DMS 273 (cell line): ENCODE measurements at regions not wholly inside any gene's neighbourhood (a gene's known extent, or its start where the extent isn't known, plus 50 kb on each side); places are given as distances from the start of the nearest gene placed in this dataset.
"Not testable (repeated sequence)": the region's sequence is repeated elsewhere in the genome, so short reads cannot be mapped to it uniquely, and the experiment has no call there.

Experiments
- DNase-seq: peaks from one replicate; lab custom pipeline; 2025; ENCODE audit not compliant: unreplicated experiment; lab: John Stamatoyannopoulos, UW

DNA sequence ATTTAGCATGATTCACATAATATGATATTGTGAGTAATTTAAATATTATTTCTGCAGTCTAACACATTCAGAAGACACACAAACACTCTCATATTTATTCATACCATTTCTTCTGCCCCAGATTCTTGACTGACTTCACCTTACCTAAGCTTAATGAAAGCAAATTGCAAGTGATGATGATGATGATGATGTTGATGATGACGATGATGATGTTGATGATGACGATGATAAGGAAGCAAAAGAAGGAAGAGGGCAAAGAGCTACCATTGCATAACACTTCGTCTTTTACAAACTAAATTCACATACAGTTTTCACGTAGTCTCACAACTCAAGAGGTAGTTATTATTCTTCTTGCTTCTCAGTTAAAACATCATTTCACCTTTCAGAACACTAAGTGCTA, 404.7 kb downstream of the NAF1 start:
- no peak for DNase-seq

DNA sequence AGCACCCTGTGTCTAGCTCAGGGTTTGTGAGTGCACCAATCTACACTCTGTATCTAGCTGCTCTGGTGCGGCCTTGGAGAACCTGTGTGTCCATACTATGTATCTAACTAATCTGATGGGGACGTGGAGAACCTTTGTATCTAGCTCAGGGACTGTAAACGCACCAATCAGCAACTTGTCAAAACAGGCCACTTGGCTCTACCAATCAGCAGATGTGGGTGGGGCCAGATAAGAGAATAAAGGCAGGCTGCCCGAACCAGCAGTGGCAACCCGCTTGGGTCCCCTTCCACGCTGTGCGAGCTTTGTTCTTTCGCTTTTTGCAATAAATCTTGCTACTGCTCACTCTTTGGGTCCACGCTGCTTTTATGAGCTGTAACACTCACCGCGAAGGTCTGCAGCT, 426.5 kb downstream of the NAF1 start:
- not testable (repeated sequence) for DNase-seq

DNA sequence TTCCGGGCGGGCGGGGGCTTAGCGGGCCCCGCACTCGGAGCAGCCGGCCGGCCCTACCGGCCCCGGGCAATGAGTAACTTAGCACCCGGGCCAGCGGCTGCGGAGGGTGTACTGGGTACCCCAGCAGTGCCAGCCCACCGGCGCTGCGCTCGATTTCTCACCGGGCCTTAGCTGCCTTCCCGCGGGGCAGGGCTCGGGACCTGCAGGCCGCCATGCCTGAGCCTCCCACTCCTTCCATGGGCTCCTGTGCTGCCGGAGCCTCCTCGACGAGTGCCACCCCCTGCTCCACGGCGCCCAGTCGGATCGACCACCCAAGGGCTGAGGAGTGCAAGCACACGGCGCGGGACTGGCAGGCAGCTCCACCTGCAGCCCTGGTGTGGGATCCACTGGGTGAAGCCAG, 427.1 kb downstream of the NAF1 start:
- not testable (repeated sequence) for DNase-seq

DNA sequence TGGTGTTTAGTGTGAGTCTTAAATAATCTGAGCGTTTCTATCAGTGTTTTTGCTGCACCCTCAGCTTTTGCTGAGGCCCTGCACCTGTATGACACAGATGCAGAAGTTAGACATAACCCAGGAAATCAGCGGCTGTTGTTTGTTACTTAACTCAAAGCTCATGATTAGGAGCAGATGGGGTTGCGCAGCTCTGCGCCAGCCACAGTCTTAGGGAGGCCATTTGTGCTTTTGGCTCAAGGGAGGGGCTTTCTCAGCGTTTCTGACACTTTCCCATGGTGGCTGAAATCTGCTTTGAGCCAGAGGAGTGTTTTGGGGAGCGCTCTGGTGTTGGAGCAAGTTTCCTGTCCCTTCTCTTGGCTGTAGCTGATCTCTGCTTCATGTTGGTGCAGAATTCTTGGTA, 433.8 kb downstream of the NAF1 start:
- peak; percentile 44 for DNase-seq

DNA sequence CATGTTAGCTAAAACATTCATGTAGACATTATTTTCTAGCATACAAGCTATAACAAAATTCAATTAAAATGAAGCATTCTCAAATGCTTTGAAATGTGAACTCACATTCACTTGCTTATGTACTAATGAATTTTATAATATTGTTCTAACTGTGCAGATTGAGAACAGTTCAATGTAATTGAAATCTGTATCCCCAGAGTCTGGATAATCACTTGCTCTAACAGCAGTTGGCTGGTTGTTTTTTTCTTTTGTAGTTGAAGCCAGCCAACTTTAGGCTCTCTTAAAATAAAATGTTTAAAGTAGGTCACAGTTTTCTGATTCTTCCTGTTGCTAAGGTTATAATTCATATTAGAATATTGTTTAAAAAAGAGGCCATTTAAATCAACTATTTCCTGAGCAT, 438.9 kb downstream of the NAF1 start:
- no peak for DNase-seq

DNA sequence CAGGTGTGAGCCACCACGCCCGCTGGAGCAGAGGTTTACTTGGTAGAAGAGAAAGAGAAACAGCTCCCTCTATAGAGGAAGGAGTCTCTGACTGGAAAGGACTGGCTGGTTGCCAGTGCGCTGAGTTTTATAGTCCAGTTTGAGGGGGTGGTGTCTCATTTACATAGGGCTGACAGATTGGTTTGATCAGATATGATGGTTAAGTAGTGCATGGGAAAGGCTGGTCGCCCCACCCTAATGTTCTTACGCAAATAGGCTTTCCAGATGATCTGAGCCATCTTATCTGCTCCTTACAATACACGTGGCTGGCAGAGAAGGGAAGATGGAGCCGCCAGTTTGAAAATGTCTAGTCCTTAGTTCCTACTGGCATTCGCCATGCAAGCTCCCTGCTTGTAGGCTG, 439.5 kb downstream of the NAF1 start:
- peak; percentile 63 for DNase-seq

DNA sequence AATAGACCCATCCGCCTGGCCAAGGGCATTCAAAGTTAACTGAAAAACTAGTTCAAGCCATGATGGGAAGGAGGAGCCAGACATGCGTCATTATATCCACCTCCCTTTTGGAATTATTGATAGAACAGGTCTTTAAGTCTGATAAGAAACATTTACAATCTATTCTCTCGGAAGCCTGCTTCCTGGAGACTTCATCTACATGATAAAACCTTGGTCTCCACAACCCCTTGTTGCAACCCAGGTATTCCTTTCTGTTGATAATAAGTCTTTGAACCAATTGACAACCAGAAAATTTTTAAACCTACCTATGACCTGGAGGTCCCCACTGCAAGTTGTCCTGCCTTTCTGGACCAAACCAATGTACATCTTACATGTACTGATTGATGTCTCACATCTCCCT, 451.3 kb downstream of the NAF1 start:
- no peak for DNase-seq

DNA sequence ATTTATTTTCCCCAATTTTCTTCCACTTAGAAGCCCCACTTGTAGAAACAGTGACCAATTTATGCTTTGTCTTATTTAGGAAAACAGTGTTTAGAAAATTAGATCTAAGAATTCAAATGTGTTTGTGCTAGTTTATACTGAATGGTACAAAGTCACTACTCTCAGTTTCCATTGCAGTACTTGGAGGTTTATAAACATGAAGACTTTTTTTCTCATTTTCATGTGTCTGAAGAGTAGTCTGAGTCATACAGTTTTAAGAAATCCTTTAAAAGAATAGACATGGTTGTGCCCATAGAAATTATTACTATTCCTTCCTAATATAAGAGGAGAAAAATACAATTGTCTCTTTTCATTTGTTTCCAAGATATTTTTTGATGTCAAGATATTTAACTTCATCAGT, 458.7 kb downstream of the NAF1 start:
- no peak for DNase-seq

DNA sequence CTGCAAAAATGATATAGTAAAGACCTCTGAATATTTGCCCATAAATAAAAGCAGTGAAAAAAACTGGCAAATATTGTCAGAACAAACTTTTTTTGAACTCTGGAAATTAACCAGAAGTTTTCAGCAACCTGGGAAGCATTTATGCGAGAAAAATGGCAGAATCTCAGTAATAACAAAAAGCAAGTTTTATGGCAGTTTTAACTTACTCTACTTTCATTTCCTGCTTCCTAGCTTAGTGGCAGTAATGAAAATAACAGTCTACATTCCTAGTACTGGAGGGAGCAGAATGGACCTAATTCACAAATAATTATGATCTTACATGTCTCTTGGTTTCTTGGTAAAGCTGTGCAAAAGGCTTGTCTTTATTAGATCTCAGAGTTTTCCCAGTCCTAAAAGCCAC, 460.1 kb downstream of the NAF1 start:
- DNase-seq = no peak

DNA sequence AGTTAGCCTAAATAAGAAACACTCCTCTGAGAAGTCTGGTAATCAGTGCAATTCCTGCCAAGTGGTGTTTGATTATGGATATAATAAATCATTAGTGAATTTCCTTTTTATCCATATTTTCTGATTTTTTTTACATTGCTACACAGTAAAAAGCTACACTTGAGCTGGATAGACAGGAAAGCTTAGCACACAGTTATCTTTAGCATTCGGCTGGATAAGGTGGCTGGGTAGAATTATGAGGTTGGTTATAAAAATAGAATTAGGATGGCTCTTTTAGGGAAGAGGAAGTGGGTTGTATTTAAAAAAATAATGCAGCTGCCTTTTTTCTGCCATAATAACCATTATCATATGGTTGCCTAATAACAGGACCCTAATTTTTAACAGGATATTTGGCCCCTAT, 460.6 kb downstream of the NAF1 start:
- DNase-seq = no peak

DNA sequence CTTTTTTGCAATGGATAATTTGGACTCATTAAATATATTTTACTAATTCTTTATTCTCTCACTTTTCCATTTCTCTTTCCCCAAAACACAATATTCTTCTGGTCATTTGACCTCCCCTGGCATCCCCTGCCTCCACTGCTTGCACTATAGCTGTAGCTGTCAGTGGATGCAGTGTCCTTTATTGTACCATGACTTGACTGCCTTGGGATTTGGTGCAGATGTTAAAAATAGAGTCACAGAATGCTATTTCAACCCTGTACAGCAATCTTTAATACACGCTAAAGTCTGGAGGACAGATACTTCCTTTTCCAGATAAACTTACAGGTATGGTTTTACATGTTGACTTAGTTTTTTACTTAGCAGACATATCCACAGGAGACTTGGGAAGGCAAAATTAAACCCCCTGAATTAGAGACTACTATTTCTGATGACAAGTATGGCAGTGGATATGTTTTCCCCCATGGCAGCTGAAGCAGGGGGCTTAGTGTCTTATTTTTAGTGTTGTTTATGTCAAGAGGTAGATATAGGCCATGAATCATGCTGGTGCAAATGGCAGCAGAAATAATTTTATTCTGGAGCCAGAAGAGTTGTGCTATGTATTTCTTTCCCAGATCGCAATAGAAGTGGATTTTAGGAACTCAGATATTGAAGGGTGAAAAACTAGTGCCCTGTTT, 461.4 kb downstream of the NAF1 start:
- DNase-seq = no peak

DNA sequence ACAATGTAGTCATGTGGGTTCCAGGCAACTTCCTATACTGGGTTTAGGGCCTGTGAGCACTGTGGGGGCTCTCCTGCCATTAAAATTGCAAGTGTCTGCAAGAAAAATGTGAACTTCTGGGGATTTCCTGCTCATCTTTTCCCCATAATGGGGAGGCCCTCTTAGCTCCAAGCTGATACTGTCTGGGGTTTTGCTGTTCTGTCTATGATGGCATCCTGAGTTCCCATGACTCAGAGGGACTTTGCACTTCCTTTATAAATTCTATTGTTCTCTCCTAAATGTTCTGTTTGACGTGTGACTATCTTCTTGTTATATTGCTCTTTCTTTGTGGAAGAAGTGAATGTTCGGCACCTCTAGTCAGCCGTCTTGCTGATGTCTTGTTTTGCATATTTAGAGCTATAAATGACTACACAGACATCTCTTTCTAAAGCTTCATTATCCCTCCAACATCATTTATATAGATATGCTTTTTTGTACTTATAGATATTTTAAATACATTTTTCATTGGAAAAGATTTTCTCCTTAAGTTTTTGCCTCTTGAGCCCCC, 465.8 kb downstream of the NAF1 start:
- DNase-seq = no peak

DNA sequence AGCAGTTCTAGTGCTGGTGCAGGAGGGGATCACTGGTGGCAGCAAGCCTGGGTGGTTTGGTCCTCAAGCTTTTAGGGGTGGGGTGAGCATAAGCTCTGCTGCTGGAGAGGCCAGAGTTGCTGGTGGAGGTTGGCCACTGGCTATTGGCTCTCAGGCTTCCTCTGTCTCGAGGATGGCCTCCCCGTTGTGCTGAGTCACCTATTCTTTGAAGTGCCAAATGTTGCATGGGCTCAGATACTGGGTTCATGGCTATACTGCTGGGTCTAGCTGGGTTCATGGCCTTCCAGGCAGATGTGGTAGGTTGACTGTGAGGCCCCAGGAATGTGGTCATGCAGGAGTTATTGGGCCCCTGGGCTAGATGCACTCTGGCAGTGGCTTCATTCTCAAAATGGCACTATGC, 466.3 kb downstream of the NAF1 start:
- DNase-seq = no peak

DNA sequence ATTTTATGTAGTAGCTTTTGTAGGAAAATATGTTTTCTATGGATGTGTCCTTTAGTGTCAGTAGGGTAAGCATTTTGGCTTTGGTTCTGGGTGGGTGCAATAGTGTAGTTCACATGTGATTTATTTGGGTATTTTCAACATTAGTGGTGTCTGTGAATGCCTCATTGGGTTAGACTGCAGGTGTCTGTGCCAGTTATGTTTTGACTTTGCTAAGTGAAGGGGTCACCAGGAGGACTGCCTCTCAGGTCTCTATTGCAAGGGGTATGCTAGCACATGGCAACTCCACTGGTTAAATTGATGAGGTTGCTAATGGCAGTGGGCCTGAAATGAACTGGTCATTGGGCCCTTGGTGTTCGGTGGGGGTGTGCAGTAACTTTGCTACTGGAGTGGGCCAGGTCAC, 467.1 kb downstream of the NAF1 start:
- DNase-seq = no peak

DNA sequence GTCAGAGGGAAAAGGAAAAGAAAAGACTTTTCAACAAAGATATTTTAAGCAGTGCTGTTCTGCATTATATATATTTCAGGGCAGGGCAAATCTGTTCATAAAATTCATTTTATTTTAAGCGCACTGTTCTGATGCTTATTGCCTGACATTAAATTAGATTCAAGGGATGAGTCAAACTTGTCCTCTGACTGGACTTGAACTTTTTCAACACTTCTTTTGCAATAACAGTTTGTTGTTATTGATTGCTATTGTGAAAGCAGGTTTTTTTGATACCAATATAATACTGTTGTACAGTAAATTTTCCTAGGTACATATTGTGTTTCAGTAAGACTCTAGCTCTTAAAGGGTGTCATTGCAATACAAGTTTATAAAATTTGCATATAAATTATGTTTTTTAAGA, 481.3 kb downstream of the NAF1 start:
- no peak for DNase-seq

DNA sequence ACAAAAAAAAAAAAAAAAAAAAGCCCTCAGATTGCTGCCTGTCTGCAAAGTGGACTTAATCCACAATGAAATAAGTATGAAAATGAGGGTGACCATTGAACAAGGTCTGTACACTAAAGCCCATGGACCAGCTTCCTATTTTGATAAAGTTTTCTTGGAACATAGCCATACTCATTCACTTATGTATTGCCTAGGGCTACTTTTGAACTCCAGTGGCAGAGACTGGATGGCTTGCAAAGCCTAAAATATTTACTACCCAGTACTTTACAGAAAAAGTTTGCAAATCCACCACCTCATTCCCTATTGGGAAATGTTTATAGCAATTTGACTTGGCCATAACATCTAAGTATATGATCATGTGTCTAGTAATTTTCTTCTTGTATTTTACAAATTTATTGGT, 481.7 kb downstream of the NAF1 start:
- DNase-seq = no peak

DNA sequence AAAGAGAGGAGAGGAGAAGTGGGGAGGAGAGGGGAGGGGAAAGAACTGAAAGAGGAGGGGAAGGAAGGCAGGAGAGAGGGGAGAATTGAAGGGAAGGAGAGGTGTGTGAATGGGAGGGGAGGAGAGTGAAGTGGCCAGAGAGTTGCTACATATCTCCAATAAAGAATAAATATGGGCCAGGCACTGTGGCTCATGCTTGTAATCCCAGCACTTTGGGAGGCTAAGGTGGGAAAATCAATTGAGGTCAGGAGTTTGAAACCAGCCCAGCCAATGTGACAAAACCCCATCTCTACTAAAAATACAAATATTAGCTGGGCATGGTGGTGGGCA, 482.4 kb downstream of the NAF1 start:
- DNase-seq = no peak

DNA sequence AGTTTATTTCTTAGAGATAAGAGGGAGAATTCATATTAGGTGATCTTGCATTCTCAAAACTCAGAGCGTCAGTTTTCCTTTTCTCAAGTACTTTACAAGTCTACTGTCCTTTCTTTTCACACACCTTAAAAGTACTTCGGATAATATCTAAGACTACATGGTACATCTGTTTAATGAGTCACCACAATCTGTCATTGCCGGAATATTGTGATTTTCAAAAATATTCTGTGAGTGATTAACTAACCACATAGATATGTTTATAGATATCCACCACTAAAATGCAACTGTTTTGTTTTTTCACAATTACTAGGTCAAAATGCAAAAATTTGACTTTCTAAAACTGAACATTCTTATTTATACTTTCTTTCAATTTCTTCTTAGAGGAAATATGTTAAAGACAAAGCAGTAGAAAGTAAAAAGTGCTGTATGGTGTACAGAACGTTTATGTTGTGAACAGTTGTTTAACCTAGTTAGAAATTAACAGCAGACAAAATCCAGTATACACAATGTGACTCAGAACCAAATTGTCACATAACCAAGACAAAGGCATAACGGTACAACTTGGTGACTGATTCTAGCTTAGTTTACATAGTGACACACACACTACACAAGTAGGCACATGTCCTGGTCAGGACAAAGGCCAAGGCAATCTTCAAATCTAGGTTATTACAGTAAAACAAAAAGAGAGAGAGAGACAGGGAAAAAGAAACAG, 482.9 kb downstream of the NAF1 start:
- no peak for DNase-seq

DNA sequence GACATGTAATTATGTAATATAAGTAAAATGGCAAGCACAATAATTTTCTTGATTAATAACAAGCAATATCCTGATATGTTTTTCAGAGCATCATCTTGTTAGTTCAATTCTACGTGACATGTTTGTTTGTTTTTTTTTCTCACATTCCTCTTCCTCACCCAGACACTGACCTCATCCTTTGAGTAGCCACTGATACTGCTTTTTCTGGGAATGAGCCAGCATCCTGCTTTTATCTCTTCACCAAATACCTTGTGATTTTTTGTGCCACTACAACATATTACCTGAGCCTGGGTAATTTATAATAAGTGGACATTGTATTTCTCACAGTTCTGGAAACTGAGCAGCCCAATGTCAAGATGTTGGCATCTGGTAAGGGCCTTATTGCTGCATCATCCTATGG, 484.0 kb downstream of the NAF1 start:
- DNase-seq = no peak

DNA sequence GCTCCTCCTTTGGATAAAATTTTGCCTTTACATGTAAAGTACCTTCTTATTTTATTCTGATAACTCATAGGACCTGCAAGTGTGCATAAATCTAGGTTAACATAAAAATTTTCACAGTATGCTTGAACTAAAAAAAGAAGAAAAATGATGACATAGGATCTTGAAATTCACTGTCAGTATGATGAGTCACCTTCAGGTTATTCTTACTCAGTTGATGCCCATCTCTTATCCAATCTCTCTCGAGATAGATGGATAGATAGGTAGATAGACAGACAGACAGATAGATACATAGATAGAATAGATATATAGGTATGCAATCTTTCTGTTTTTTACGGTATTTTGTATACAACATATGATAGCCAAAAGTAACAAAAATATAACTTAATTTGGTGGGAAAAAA, 485.5 kb downstream of the NAF1 start:
- DNase-seq = no peak

DNA sequence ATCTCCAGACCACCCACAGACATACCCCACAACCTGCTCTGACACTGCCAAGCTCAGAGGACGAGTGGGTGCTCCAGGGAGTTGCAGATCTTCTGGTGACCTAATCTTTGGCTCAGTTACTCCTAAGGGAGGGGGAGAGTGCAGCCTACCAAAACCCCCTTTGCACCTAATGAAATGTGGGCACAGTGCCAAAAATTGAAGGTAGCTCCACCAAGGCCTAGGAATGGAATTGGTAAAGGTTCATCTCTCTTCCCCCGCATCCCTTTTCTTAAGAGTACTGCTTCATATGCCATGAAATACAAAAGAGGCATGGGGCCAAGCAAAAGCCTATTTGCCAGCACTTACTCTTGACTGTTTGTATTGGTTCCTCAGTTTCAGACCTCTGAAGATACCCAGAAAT, 491.0 kb downstream of the NAF1 start:
- DNase-seq = no peak

DNA sequence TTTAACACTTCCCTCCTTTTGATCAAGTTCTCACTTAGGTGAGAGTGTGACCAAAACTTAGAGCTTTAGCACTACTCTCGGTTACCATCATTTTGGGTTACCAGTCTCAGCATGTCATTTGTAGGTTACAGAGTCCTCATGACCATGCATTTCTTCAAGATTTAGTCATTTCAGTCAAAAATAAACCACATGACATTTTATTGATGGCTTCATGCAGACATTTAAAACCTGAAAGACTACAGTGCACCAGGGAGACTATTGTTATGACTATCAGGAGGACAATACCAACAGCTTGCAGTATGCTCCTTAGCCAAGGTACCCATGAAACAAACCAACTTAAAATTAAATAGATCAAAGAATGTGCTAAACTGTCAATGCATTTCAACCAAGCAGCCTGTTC, 498.1 kb upstream of the FSTL5 start:
- no peak for DNase-seq

DNA sequence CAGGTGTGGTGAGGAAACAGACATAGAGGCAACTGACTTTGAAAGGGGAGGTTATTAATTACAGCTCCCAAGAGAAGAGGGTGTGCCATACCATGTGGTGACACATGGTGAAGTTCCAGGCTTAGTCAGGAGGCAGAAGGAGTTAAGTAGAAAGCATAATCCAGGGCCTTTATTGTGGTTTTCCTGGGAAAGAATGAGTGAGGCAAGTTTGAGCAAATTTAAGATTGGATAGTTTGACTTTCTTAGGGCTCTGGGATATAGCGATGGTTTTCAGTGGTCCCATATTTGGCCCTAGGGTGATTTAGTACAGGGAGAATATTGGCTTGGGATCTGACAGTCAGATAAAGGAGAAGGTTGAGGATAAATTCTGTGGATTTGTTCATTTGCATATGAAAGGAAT, 495.9 kb upstream of the FSTL5 start:
- no peak for DNase-seq
